Left cardiac atrium (tissue), 4 donors: ENCODE measurements at regions not wholly inside any gene's neighbourhood (a gene's known extent, or its start where the extent isn't known, plus 50 kb on each side); places are given as distances from the start of the nearest gene placed in this dataset.
"Not testable (repeated sequence)": the region's sequence is repeated elsewhere in the genome, so short reads cannot be mapped to it uniquely, and the experiment has no call there.

Experiments used
- ATAC-seq, 2 donors: fragments of 200-7000 bp; cut with Tn5 transposase; one replicate each; pipeline ENCODE4 v1.9.1; 2020; ENCODE audit warnings: mild to moderate bottlenecking in 2 of 2, moderate library complexity in 2 of 2
- DNase-seq: peaks from one replicate; pipeline ENCODE4 v3.0.0-alpha.2; 2020
- intact Hi-C, 2 donors: fragments of 100-400 bp; cut with DNase I; formaldehyde crosslinking; loops; one replicate each; pipeline versions ENCODE4 v1.14.1 to v1.15.1; 2022 to 2023
- donor health status: DM: no; HTN: yes; CAD: no.
- donor health status: DM: no; HTN: yes; CAD: no; lungs with severe emphysema.
- donor health status: DM: yes; HTN: yes; CAD: no.
- donor health status: Dilated cardiomyopathy.

DNA sequence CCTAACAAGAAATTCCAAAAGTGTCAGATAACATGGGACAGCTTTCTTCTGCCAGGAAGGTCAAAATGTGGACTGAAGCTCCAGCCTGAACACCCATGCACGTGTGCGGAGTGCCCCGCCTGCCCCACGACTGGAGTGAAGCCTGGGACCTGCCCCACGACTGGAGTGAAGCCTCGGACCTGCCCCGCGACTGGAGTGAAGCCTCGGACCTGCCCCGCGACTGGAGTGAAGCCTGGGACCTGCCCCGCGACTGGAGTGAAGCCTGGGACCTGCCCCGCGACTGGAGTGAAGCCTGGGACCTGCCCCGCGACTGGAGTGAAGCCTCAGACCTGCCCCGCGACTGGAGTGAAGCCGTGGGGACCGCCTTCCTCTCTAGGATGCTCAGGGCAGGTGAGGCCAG lies 61.4 kb upstream of the ACTRT2 start:
- intact Hi-C loops, ATAC-seq, DNase-seq: not testable (repeated sequence)

DNA sequence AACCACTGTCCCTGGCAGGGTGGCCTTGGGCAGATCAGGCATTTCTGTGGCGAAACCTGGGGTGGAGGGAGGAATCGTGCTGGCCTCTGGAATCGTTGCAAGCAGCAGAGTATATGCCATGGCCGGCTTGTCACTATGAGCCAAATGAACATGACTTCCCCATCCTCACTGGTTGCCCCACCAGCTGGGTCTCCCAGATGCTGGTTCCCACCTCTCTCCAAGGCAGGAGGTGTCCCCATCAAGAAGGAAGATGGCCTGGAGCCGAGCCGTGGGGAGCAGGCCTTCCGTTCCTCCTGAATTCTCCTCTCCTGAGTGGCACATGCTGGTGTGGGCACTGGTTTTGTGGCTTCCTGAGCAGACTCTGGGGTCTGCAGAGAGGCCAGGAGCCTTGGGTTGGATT lies 60.2 kb upstream of the ACTRT2 start:
- DNase-seq = no peak
- ATAC-seq = no peak
- intact Hi-C loops = no loop called here

DNA sequence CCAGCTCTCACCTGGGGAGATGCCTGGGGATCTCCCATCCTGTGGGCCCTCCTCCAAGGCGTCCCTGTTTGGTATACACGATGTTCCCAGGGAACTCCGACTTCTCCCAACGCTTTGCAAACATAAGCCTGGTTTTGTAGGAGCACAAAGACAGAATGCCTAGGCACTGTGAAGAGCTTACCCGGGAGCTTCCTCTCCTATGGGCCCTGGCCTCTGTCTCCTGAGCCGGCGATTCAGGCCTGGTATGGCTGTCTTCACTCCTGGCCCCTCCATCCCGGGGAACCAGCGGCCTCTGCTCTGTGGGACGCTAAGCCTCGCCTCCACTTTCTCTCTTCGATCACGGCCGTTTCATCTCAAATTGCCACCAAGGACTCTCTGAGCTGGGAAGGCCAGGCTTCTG lies 59.6 kb upstream of the ACTRT2 start:
- DNase-seq = no peak
- intact Hi-C loops = no loop called here
- ATAC-seq = no peak

DNA sequence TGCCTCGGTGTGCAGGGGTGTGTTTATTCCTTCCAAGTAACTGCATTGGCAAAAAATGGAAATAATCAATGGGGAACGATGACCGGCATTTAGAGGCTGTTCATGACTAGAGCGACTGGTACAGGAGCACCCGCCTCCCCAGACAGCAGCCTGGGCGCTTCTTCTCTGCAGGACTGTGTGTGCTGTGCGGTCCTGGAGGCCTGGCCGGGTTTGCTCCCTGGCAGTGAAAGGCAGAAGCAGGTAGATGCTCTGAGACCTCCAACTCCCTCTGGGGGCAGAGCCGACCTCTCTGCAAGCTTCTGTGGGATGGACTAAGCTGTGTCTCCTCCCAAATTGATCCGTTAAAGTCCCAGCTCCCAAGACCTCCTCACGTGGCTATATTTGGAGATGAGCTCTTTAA lies 59.2 kb upstream of the ACTRT2 start:
- ATAC-seq = no peak
- DNase-seq = no peak
- intact Hi-C loops = no loop called here

DNA sequence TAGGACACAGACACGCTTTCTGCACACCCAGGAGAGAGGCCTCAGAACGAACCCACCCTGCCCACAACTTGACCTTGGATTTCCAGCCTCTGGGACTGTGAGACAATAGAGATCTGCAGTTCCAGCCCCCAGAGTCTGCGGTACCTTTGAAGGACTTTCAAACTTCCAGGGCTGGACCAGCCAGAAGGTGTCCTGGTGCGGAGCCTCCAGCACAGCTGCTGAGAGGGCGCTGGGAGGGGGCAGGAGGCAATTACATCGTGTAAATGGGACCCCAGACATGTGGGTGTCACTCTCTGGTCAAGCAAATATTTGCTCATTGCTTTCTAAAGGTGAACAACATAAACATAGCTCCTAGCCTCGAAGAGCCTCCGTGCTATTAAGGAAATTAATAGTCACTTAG lies 58.7 kb upstream of the ACTRT2 start:
- DNase-seq (no peak), ATAC-seq (no peak)
- intact Hi-C loops = no loop called here

DNA sequence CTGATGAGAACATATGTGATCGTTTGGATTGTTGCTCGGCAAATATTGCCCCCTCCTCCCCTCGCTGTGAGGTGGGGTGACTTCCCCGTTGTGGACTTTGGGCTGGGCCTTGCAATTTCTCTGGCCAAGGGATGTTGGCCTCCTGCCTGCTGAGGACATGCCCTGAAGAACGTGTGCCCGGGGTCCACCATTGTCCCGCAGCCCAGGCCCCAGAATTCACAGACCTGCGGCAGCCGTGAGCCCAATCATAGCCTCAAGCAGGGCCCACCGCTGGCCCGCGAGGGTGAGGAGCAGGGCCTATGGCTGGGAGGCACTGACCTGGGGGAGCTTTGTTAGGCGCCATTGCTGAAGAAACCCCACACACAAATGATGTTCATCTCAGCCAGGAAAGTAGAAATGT lies 58.3 kb upstream of the ACTRT2 start:
- ATAC-seq = no peak
- intact Hi-C loops = no loop called here
- no peak for DNase-seq

DNA sequence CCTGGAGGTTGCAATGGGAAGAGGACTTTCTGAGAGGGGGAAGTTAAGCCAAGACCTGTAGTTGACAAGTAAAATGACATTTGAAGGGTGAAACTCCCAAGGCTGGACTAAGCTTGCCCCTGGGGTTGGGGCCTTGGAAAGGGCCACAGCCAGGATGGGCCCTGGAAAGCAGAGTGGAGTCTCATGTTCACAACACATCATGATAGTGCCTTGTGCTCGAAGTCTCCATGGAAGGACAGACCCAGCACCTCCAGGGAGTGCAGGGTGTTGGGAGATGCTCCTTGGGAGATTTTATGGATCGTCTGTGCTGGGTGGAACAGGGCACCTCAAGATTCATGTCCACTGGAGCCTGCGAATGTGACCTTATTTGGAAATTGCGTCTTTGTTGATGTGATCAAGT lies 55.6 kb upstream of the ACTRT2 start:
- intact Hi-C loops = no loop called here
- ATAC-seq = no peak
- no peak for DNase-seq

DNA sequence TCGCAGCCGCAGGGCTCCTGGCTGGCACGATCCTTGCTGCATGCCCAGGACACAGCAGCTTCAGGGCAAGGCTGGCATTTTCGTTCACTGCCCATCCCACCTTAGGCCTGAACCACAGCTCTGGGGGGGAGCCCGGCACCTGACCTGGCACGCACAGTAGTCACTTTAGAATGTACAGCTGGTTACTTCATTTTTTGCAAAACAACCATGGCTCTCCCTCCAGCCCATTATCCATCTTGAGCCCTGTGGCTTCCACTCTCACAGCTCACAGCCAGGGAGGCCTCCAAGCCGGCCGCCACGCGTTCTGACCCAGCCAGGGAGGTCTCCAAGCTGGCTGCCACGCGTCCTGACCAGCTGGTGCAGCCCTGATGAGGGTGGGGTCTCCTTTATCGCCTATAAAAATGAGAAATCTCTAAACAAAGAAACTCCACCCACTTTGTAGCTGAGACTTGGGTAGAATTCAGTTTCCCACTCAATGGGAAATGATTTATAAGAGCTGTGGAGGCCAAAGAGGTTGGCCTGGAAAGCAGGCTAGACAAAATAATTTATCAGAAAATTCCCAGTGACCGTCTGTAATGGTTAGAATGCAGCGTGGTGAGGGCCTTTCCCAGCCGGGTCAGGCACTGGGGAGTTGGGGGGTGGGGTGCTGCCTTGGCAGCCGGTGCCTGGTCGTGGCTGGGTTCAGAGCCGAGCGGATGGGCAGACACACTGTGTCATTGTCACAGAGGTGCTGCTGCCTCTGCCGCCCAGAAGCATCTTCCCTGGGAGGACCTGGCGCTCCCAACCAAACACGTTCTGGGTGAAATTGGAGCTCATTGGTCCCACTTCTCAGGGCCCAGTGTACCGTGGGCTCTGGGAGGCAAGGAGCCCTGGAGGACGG lies 54.6 kb upstream of the ACTRT2 start:
- DNase-seq = no peak
- no peak for ATAC-seq
- intact Hi-C loops = no loop called here

DNA sequence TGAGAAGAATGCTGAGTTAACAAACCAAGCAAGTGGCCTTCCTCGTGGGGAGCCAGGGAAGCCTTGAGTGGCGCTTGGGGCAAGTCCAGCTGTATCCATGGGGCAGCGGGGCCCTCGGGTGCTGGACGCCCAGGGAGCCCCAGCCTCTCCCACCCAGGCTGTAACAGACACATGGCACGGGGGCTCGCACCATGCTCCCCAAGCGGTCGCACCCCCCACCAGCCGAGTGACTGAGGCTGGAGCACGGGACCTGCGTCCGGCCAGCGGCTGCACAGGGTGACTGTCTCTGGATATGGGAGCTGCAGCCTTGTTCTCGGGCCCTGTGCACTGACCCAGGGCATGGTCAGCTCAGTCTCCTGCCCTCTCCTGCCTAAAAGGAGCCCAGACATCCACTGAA lies 53.9 kb upstream of the ACTRT2 start:
- no peak for ATAC-seq
- intact Hi-C loops = no loop called here
- no peak for DNase-seq

DNA sequence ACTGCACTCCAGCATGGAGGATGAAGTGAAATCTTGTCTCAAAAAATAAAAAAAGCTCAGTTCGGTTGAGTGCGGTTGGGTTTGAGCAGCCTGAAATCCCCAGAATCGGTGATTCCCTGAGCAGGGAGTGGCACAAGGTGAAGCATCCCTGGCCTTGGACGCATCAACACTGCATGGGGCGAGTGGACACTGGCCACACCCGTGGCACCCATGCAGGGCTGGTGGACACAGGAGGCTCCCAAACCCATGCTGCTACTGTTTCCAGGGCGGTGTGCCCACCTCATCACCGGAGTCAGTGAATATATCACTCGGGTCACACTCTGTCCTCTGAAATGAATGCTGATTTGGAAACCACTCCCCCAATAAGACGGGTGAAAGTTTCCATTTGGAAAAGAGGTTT lies 53.4 kb upstream of the ACTRT2 start:
- ATAC-seq (no peak), DNase-seq (no peak)
- intact Hi-C loops = no loop called here

DNA sequence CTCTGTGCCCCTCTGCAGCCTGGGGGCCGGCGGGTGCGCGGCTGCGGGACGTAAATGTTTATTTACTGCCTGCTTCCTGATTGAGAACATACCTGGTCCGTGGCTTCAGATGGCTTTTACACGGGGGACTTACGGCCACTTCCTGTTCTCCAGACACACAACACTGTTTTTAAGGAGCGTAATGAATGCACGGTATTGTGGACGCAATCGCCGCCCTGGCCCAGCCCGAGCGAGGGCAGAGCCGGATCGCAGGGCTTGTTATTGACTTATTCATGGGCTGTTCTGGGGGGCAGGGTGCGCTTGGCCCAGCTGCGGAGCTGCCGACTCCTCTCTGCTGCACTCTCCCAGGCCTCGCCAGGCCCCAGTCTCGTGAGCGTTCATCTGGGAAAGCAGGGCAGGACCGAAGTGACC lies 52.8 kb upstream of the ACTRT2 start:
- DNase-seq (no peak), ATAC-seq (no peak)
- intact Hi-C loops = no loop called here

DNA sequence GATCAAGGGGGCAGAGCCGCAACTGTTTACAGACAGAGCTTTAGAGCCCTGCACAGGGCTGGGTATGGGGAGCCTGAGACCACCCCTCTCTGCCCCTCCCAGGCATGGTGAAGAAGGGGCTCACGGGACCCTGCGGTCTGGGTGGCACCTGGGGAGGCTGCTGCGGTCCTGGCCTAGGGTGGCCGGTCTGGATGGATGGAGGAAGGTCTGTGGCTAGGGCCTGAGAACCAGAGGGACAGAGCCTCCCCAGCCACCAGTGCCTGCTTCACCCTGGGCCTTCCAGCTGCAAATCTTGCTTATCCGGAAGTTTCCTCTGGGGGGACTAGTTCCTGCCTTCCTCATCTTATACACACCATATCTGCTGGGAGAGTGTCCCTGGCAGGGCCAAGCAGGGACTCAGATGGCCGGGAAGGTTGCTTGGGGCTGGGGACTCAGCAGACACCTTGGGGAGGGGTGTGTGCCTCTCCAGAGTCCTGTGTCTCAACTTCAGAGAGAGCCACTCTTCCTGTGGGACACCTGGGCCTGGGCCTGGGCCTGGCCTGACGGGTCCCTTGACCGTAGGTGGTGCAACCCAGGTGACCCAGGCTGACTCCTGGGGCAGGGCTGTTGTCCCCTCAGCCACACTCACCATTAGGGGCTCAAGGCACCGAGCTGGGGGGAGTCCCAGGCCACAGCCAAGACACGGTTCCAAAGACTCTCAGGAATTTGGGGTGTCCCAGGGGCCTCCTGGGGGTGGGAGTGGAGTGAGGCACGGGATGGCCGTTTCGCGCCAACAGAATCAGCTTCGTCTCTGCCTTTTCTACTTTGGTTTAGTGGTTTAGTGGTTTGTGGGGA lies 52.0 kb upstream of the ACTRT2 start:
- no peak for ATAC-seq
- intact Hi-C loops = no loop called here
- DNase-seq = no peak

DNA sequence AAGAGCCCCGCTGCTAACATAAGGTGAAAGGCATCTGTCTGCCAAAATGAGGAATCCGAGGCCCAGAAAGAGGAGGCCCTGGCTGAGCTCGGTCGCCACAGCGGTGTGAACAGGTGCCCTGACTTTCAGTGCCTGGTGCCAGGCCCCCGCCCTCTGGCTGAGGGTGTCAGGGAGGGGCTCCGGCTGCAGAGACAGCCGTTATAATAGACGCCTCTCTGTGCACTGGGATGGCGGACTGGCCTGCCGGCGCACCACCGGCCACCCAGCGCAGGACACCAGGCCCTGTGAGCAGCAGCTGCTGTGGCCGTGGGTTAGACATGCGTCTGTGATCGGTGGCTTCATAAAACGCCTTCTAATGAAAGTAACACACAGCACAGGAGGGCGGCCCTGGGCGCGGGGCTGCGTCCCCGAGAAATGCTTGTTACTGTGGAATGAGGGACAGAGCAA lies 51.4 kb upstream of the ACTRT2 start:
- no peak for DNase-seq
- ATAC-seq = no peak
- intact Hi-C loops = no loop called here

DNA sequence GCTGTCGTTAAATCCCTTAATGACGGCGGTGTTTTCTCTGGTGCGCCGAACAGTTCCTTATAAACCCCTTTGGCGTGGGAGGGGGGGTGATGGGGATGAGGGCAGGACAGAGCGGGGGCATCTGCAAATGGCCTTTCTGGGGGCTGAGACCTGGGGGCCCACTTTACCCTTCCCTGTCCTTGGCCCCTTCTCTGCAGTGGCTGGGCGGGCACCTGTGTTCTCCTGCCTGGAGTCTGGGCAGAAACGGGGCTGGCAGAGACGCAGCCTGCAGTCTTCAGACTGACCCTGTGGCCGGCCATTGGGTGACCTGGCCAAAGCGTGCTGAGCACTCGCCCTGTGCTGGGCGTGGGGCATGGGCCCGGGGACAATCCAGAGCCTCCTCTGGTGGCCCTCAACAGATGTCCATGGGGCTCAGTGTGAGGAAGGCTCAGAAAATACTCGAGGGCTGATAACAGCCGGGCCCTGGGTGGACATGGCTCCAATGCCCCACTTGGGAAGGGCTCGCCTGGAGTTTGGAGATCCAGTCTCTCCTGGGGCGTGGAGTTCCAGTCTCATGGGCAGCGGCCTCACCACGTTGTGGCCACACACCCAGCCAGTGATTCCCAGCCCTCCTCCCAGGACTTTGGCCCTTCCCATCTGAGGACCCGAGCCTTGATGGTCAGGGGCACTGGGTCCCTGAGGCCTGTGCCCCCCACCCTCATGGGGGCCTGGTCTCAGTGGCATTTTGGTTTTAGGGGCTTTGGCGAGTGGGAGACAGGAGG lies 50.8 kb upstream of the ACTRT2 start:
- intact Hi-C loops = no loop called here
- no peak for ATAC-seq
- DNase-seq = no peak

DNA sequence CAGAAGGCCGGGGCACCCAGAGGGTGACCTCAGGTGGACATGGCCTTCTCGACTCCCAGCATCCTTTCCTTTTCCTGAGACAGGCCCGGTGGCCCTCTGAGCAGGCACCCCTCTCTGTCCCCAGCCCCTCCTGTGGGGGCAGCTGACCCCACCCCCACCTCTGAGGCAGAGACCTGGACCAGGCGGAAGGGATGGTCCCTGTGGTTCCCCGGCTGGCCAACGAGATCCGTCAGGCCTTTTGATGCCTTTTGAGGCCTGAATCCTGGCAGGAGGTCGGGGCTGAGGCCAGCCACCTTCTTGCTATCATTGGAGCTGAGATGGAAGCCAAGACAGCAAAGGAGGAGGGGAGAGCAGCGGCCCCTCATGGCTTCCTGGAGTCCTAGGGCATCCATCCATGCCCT lies 50.2 kb upstream of the ACTRT2 start:
- intact Hi-C loops = no loop called here
- ATAC-seq (no peak), DNase-seq (no peak)
